Vagina (tissue), 2 donors: ENCODE measurements at regions not wholly inside any gene's neighbourhood (a gene's known extent, or its start where the extent isn't known, plus 50 kb on each side); places are given as distances from the start of the nearest gene placed in this dataset.
"Not testable (repeated sequence)": the region's sequence is repeated elsewhere in the genome, so short reads cannot be mapped to it uniquely, and the experiment has no call there.

Experiments used
- POLR2A ChIP-seq, 2 donors: fragments of 450-650 bp; IDR thresholded peaks; one replicate each; pipeline ENCODE4 v1.6.1; 2017; ENCODE audit warnings: antibody characterized with exemption in 2 of 2, mild to moderate bottlenecking in 2 of 2, moderate library complexity in 2 of 2
- POLR2AphosphoS5 ChIP-seq, 2 donors: sonication (generic); formaldehyde crosslinking; IDR thresholded peaks; one replicate each; pipeline ENCODE4 v1.9.0; 2017; ENCODE audit warnings: antibody characterized with exemption in 2 of 2, mild to moderate bottlenecking in 2 of 2, low read depth in 1 of 2; ENCODE audit not compliant: insufficient read depth in 1 of 2
- TF ChIP-seq, protein P1 (sequence below), 3 experiments: fragments of 450-650 bp in 2 of 3; fragments of 200-600 bp in 1 of 3; sonication (generic) in 1 of 3; IDR thresholded peaks; one replicate each; pipeline ENCODE4 v1.5.1; 2017 to 2019; ENCODE audit warnings: antibody characterized with exemption in 3 of 3, mild to moderate bottlenecking in 2 of 3, moderate library complexity in 2 of 3

DNA sequence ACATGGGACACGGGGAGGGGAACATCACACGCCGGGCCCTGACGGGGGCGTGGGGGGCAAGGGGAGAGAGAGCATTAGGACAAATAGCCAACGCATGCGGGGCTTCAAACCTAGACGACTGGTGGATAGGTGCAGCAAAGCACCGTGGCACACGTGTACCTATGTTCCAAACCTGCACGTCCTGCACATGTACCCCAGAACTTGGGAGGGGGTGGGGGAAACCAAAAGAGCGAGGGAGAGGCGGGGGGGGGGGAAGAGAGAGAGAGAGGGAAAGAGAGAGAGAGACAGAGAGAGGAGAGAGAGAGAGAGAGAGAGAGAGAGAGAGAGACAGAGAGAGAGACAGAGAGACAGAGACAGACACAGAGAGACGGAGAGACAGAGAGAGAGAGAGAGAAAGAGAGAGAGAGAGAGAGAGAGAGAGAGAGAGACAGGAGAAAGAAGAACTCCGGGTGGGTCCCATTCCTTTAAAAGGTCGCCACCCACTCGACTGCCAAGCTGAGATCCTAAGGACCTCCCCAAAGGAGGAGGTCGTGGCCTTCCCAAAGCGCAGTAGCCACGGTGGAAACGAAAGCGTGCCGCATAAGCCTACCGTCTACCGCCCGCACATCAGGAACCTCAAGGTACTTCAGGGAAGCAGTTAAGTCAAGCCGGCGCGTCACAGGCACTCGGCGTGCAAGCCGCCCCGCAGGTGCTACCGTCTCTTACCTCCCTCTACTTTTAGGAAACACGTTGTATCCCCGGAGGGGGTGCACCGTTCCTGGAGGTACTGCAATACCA lies 65.7 kb upstream of the RNU2-1 start:
- TF ChIP-seq, protein P1, sequence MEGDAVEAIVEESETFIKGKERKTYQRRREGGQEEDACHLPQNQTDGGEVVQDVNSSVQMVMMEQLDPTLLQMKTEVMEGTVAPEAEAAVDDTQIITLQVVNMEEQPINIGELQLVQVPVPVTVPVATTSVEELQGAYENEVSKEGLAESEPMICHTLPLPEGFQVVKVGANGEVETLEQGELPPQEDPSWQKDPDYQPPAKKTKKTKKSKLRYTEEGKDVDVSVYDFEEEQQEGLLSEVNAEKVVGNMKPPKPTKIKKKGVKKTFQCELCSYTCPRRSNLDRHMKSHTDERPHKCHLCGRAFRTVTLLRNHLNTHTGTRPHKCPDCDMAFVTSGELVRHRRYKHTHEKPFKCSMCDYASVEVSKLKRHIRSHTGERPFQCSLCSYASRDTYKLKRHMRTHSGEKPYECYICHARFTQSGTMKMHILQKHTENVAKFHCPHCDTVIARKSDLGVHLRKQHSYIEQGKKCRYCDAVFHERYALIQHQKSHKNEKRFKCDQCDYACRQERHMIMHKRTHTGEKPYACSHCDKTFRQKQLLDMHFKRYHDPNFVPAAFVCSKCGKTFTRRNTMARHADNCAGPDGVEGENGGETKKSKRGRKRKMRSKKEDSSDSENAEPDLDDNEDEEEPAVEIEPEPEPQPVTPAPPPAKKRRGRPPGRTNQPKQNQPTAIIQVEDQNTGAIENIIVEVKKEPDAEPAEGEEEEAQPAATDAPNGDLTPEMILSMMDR (IDR thresholded peaks at IDR 0.05), result not testable (repeated sequence)
- TF ChIP-seq POLR2AphosphoS5 (IDR thresholded peaks at IDR 0.05; ENCODE audit: insufficient read depth in 1 of 2, low read depth in 1 of 2); POLR2A (IDR thresholded peaks at IDR 0.05): not testable (repeated sequence)
